Testis (tissue), 2 donors: ENCODE measurements at regions not wholly inside any gene's neighbourhood (a gene's known extent, or its start where the extent isn't known, plus 50 kb on each side); places are given as distances from the start of the nearest gene placed in this dataset.

Source experiments
- POLR2A ChIP-seq: fragments of 450-650 bp; IDR thresholded peaks from one replicate; pipeline ENCODE4 v1.6.1; 2017; ENCODE audit warnings: antibody characterized with exemption, mild to moderate bottlenecking, moderate library complexity
- TF ChIP-seq, protein P1 (sequence below), 3 experiments: fragments of 450-650 bp in 2 of 3; fragments of 200-600 bp in 1 of 3; sonication (generic) in 1 of 3; IDR thresholded peaks; one replicate each; pipeline ENCODE4 v1.5.1; 2016 to 2019; ENCODE audit warnings: antibody characterized with exemption in 3 of 3, mild to moderate bottlenecking in 2 of 3, moderate library complexity in 1 of 3

DNA sequence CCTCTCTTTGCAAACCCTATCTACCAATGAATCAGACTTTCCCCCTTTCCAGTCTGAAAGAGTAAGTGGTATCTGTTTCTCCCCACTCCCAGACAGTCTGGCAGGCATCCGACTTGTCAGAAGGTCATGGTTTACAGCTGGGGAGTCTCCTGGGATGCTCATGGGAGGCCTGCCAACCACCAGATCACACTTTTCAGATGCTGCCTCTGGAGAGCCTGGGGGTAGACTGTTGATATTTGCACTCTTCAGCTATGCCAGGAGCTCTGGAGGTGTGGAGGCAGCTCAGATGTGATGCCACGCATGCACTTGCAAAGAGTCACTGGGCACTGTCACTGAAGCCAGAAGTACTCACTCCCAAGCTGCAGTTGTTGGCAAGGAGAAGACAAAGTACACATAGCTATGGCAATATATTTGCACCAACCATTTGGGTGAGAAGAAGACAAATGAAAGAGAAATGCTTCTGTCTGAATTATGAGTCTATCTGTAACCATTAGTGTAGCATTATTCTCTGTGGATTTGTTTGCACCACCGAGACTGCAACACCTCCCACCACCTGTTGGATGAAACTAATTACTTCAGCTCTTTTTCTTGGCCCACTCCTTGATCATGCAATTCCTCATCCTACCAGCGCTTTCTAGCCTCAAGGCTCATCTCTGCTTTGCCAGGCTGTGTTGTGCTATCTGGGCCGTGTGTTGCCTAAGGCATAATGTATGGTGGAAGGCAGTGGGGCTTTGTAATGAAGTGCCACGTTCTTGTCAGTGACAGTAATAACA is 133.0 kb upstream of the SPAG17 start:
- TF ChIP-seq, protein P1, sequence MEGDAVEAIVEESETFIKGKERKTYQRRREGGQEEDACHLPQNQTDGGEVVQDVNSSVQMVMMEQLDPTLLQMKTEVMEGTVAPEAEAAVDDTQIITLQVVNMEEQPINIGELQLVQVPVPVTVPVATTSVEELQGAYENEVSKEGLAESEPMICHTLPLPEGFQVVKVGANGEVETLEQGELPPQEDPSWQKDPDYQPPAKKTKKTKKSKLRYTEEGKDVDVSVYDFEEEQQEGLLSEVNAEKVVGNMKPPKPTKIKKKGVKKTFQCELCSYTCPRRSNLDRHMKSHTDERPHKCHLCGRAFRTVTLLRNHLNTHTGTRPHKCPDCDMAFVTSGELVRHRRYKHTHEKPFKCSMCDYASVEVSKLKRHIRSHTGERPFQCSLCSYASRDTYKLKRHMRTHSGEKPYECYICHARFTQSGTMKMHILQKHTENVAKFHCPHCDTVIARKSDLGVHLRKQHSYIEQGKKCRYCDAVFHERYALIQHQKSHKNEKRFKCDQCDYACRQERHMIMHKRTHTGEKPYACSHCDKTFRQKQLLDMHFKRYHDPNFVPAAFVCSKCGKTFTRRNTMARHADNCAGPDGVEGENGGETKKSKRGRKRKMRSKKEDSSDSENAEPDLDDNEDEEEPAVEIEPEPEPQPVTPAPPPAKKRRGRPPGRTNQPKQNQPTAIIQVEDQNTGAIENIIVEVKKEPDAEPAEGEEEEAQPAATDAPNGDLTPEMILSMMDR (IDR thresholded peaks at IDR 0.05), result no peak
- no peak for TF ChIP-seq POLR2A
